ENCODE measurements at regions not wholly inside any gene's neighbourhood (a gene's known extent, or its start where the extent isn't known, plus 50 kb on each side); places are given as distances from the start of the nearest gene placed in this dataset.

DNA sequence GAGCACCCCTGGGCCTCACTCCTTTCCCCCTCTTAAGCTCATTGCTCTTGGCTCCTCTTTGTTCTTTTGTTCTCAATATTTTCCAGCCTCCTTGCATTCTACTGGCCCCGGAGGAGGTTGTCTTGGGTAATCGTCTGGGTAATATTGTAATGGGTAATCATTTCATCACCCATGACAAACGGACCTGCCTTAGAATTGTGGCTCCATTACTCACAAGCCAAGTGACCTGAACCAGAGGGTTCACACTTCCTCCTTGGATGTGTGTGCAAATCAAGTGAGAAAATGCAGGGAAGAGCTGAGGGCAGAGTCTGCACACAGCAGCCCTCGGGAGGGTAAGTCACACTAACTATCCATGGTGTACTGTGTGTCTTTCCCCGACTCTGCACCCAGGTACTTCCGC lies 305.0 kb downstream of the BUD13 start:
- DNase-seq = no peak

DNA sequence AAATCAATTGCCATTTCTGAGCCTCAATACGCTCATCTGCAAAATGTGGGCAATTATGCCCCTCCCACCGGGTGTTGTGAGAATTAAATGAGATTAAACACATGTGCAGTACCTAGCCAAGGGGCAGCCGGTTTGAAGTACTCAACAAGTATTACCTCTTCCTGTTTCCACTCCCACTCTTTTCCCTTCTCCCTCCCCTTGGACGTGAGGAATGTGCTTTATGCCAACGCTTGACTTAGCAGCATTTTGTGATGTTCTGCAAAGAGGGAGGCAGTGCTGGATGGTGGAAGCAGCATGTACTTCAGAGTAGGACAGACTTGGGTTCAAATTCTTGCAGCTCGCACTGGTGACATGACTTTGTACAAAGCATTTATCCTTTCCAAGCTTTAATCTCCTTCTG lies 306.0 kb downstream of the BUD13 start:
- no peak for DNase-seq

DNA sequence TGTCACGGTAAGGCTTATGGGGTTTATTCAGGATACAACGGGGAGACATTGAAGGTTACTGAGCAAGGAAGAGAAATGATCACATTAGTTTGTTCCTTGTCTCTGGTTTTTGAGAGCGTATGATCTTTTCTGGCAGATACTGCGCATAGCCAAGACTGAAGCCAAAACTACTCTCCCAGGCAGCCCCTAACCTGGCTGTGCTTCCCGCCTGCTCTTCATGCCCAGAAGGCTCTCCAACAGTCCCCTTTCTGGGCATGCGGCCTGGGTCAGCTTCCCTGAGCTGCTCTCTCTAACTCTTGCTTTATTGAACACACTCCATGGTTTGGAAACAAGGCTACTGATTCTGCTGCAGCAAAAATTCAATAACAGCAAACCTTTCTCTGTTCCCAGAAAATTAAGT lies 306.6 kb downstream of the BUD13 start:
- DNase-seq = no peak

DNA sequence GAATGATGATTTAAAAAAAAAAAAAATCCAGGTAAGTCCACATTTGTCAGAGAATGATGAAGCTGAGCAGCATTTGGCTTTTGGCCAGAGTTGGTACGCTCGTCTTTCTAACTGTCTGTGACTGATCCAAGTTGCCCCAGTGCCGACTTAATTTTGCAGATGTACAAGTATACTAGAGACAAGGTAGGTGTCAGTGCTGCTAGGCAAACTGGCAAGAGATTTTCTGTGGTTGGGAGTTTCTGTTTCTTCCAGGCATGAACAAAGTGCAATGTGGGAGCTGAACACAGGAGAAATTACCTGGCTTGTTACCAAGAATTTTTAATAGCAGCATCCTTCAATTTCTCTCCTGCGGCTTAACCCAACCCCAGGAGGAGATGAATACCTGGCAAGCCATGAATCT lies 307.7 kb downstream of the BUD13 start:
- DNase-seq = no peak

DNA sequence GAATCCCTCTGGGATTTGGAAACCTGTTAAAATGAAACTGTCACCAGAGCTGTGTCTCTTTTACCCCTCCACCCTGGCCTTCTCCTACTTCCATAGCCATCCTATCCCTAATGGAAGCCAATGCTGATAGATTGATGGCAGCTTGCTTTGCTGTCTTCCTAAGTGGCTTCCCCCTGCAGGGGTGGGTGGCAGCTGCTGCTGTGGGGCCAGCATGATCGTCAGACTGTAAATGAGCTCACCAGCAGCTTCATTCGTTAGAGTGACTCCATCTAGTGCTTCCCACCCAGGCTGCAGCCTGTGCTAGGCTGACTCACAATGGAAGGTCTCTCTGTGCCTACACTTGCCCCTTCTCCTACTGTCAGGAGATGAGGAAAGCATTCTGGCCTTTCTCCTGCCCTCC lies 311.0 kb downstream of the BUD13 start:
- peak; percentile 77 for DNase-seq

DNA sequence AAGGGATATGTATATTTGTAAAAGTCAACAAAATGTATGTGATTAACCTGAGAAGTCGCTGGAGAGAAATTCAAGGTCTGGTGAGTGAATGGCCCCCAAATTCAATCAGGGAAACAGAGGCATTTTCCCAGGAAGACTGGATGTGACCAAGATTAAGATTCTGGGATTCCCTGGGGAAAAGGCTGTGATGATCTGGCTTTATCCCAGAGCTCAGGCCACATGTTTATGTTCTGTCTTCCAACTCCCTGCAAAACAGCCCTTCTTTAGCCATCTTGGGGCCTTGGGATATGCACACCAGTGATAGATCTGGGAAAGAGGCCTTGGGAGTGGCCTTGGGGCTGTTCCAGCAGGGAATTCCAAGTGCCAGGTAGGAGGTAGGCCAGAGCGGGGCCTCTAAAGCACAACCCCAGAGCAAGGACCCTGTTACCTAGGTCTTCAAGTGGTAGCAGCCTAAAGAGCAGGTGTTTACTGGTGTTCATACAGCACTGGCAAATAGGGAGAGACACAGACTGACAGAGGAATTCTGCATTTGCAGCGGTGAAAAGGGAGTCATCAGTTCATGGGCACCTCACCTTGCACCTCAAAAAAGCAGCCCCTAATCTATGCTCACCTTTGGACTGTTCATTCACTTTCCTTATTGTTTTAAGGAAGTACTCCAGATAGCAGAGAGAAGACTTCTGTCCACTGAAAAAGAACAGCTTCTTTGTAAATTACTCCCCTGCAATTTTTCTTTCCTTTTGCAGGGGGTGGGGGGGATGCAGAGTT lies 312.4 kb downstream of the BUD13 start:
- no peak for DNase-seq

DNA sequence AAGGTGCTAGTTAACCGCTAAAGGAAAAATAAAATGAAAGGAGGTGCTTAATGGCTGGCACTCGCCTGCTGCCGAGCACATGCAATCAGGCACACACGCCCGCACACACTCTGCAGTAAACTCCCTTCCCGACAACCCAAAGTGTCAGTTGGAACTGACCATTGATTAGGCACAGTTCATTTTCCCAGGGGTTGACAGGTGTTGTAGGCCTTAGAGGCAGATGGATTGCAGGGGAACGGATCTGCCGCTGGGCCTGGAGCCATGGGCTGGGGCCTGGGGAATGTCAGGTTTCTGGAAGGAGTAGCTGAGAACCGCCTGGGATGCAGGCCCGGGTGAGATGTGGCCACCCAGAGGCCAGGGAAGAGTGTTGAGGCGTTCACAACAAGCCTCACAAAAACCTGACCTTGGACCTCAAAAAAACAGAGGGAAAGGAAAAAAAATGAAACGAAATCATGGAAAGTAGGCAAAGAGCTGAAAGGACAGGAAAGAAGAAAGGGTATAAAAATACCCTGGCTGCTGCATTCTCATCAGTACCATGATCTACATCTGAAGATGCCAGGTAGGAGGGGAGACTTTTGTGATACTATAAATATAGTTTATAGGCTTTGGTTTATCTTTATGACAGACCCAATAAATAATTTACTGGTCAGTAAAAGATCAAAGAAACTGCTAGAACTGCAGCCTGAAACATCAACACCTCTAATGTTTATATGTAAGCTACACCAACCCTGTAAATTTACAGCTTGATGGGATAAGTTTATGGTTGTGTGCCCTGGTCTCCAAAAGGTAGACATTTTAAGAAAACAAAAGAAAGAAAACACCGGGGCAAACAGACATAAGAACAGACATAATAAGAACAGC lies 313.4 kb downstream of the BUD13 start:
- DNase-seq = peak; percentile 63

GRCh38 chr11:116458546-116458945 lies 314.2 kb downstream of the BUD13 start:
- no peak for DNase-seq

GRCh38 chr11:116457336-116458007 lies 315.3 kb downstream of the BUD13 start:
- no peak for DNase-seq

DNA sequence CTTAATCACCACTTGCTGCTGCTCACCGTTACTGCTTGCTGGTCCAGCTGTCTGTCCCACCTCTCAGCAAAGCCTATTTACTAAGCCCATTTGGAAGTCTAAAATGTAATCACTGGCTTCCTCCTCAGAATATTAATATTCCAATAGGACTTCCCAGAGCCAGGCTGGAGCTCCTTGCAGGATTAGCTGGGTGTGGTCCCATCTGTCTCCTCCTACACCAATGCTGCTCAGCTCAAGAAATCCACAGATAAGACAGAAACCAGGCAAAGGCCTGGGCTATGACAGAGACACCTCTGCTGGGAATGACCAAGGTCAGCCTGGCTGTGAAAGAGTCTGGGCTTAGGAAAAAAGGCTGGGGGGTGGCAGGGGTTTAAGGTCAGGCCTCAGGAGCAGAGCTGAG lies 317.8 kb downstream of the BUD13 start:
- no peak for DNase-seq

- peak; percentile 73 for DNase-seq
Measured at GRCh38 chr11:116454020-116454645, 318.7 kb downstream of the BUD13 start.

DNA sequence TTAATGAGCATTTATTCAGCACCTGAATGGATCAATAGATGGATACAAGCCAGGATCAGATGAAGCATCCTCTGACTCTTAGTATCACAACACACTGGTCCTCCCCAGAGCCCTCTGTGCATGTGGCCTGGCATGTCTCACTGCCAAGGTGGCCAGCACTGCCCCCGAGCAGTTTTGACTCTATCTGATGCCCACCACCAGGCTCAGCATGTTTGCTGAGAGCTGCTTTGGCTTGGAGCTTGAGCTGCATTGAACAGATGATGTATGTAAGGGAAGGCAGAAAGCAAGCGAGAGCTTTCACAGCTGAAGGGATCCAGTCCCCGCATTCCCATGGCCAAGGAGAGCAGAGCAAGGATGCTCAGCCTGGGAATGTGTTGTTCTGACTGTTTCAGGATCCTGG lies 320.3 kb downstream of the BUD13 start:
- DNase-seq = no peak

DNA sequence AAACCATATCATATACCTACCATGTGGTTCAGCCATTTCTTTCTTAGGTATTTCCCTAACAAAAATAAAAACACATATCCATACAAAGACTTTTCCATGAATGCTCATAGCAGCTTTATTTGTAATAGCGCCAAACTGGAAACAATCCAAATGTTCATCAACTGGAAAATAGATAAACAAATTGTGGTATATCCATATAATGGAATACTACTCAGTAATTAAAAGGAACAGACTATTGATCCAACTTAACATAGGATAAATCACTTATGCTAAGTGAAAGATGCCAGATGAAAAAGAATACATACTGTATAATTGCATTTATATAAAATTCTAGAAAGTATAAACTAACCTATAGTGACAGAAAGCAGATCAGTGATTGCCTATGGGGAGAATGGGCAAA lies 323.3 kb downstream of the BUD13 start:
- no peak for DNase-seq

- no peak for DNase-seq
Measured at GRCh38 chr11:116446048-116446941, 326.5 kb downstream of the BUD13 start.

DNA sequence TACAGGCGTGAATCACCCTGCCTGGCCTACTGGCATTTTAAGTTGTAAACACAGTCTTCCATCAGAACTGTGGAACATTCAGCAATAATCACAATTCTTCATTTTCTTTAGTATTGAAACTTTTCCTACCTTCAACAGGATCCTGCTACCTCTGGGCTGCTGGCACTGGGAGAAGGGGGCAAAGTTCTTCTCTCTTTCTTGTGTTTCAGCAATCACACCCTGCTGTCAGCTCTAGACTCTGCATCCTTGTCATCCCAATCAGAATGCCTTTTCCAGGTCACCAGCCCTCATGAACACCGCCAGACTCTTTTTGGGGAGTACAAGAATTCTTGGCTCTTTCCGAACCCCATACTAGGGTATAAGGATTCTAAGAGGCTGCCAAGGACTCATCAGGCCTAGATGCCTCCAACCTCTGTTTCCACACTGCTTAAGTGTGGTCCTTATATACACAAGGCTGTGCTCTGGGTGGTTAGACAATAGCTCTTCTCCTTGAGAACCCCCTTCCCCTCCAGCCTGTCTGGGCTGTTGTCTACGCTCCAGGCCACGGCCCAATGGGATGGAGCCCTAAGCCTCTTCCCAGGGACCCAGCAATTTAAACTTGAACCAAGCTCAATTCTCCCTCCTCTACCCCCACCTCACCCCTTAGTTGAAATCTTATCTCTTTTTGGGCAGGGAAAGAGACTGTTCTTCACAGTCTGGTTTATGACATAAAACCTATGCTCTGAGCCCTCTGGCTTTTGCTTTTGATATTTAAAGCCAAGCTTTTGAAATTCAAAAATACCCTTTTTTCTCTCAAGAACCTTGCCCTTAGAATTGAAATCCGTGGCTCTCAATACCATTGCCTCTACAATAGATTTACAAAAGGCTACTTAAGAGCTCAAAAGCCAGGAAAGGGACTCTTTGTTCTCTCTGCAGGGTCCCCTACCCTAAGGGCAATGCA lies 327.4 kb downstream of the BUD13 start:
- DNase-seq = no peak

GRCh38 chr11:116442238-116442752 lies 330.5 kb downstream of the BUD13 start:
- no peak for DNase-seq

- no peak for DNase-seq
Measured at GRCh38 chr11:116439361-116439677, 333.5 kb downstream of the BUD13 start.

DNA sequence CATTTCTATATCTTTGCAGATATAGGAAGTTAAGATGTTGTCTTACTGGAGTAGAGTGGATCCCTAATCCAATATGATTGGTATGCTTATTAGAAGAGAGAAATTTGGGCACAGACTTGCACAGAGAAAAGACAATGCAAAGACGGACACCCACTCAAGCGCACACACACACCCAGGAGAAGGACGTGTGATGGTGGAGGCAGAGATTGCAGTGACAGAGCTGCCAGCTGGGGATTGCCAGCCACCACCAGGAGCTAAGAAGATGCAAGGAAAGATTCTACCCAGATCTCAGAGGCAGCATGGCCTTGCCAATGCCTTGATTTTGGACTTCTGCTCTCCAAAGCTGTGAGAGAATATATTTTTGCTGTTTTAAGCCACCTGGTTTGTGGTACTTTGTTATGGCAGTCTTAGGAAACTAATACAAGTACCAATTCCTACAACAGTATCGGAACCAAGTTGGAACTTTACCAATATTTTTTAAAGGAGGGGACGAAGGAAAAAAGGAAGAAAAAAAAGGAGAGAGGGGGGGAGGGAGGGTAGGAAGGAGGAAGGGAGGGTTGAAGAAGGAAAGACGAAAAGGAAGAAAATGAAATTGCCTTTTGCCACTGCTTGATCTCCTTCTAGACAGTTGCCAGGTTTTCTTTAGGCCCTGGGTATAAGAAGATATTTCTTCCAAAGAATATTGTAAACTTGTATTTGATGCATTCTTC lies 334.0 kb downstream of the BUD13 start:
- no peak for DNase-seq

GRCh38 chr11:116434986-116435385 lies 337.8 kb downstream of the BUD13 start:
- DNase-seq = no peak

- no peak for DNase-seq
Measured at GRCh38 chr11:116432301-116432700, 340.5 kb downstream of the BUD13 start.
